IMR-90 (cell line): ENCODE measurements at regions not wholly inside any gene's neighbourhood (a gene's known extent, or its start where the extent isn't known, plus 50 kb on each side); places are given as distances from the start of the nearest gene placed in this dataset.

Experiments used
- ATAC-seq: fragments of 200-7000 bp; cut with Tn5 transposase; 2 replicates; pipeline ENCODE4 v1.9.1; 2020; ENCODE audit warnings: low read depth, mild to moderate bottlenecking, moderate library complexity
- BruUV-seq: library from RNA; stranded (reverse); fragments of 400-500 nt; replicated peaks from 2 replicates; lab custom pipeline; 2021; lab: Mats Ljungman, UMichigan
- CTCF ChIA-PET: fragments of 300-600 bp; formaldehyde crosslinking; extraction: SDS; loops from one replicate; lab custom pipeline; 2021; ENCODE audit warnings: antibody characterized with exemption; lab: Yijun Ruan, JAX
- POLR2A ChIA-PET: fragments of 300-600 bp; sonication (Branson Sonifier 250); formaldehyde crosslinking; loops from one replicate; lab custom pipeline; 2022; ENCODE audit warnings: antibody characterized with exemption; ENCODE audit not compliant: unreplicated experiment; lab: Charles Lee
- DNase-seq: peaks from one replicate; pipeline ENCODE4 v3.0.0; 2013
- H2AFZ ChIP-seq: replicated peaks from 2 replicates; pipeline ENCODE3; 2013; ENCODE audit warnings: low read length, mild to moderate bottlenecking; ENCODE audit not compliant: poor library complexity
- H2AK5ac ChIP-seq: 2 replicates; pipeline ENCODE4 v1.6.1; 2013; ENCODE audit warnings: low read depth, low read length, inconsistent platforms
- H2AK9ac ChIP-seq: replicated peaks from 2 replicates; pipeline ENCODE3; 2013; ENCODE audit warnings: mild to moderate bottlenecking, low read depth, low read length, moderate library complexity; ENCODE audit not compliant: poor library complexity
- H2BK120ac ChIP-seq: 2 replicates; pipeline ENCODE4 v1.6.1; 2013; ENCODE audit warnings: low read depth, low read length, inconsistent platforms
- H2BK15ac ChIP-seq: 3 replicates; pipeline ENCODE4 v1.6.1; 2013; ENCODE audit warnings: low read depth, low read length, inconsistent platforms
- H2BK20ac ChIP-seq: 2 replicates; pipeline ENCODE4 v1.6.1; 2013; ENCODE audit warnings: low read depth, mild to moderate bottlenecking, inconsistent platforms, low read length, moderate library complexity
- H2BK5ac ChIP-seq: 2 replicates; pipeline ENCODE4 v1.6.1; 2013; ENCODE audit warnings: mild to moderate bottlenecking, low read depth, low read length, inconsistent platforms; ENCODE audit not compliant: poor library complexity, severe bottlenecking
- H3K14ac ChIP-seq: replicated peaks from 2 replicates; pipeline ENCODE4 v1.6.1; 2013; ENCODE audit warnings: low read depth, low read length, inconsistent platforms
- H3K18ac ChIP-seq: 2 replicates; pipeline ENCODE4 v1.6.1; 2013; ENCODE audit warnings: low read depth, low read length, control low read depth
- H3K23ac ChIP-seq: 2 replicates; pipeline ENCODE4 v1.6.1; 2013; ENCODE audit warnings: low read depth, low read length, inconsistent platforms
- H3K27ac ChIP-seq: 2 replicates; pipeline ENCODE4 v1.5.1; 2013; ENCODE audit warnings: mild to moderate bottlenecking, control low read depth, low read length; ENCODE audit not compliant: insufficient read depth
- H3K27me3 ChIP-seq: 2 replicates; pipeline ENCODE4 v1.6.1; 2013; ENCODE audit warnings: low read length; ENCODE audit not compliant: control insufficient read depth, insufficient read depth
- H3K36me3 ChIP-seq: 2 replicates; pipeline ENCODE4 v1.6.1; 2013; ENCODE audit warnings: low read length, mixed read lengths; ENCODE audit not compliant: control insufficient read depth, insufficient read depth
- H3K4ac ChIP-seq: 2 replicates; pipeline ENCODE4 v1.6.1; 2013; ENCODE audit warnings: low read depth, low read length, inconsistent platforms
- H3K4me1 ChIP-seq: 2 replicates; pipeline ENCODE4 v1.6.1; 2013; ENCODE audit warnings: low read length, mixed read lengths; ENCODE audit not compliant: control insufficient read depth, insufficient read depth
- H3K4me2 ChIP-seq: 2 replicates; pipeline ENCODE4 v1.6.1; 2013; ENCODE audit warnings: low read depth, mild to moderate bottlenecking, control low read depth, low read length, moderate library complexity
- H3K4me3 ChIP-seq: 2 replicates; pipeline ENCODE4 v1.5.1; 2013; ENCODE audit warnings: low read depth, mild to moderate bottlenecking, control low read depth, low read length, moderate library complexity; ENCODE audit not compliant: insufficient read depth
- H3K56ac ChIP-seq: 2 replicates; pipeline ENCODE4 v1.6.1; 2013; ENCODE audit warnings: low read length, inconsistent platforms; ENCODE audit not compliant: insufficient read depth; ENCODE audit errors: extremely low read depth
- H3K79me1 ChIP-seq, 2 experiments: 2 replicates each; pipeline ENCODE4 v1.6.1; 2013; ENCODE audit warnings: low read length in 2 of 2, inconsistent platforms in 1 of 2, low read depth in 1 of 2
- H3K9ac ChIP-seq: 2 replicates; pipeline ENCODE4 v1.6.1; 2013; ENCODE audit warnings: low read depth, low read length, control low read depth
- H3K9me1 ChIP-seq: 2 replicates; pipeline ENCODE4 v1.6.1; 2013; ENCODE audit warnings: low read length, inconsistent platforms; ENCODE audit not compliant: insufficient read depth
- H3K9me3 ChIP-seq: 2 replicates; pipeline ENCODE4 v1.6.1; 2013; ENCODE audit warnings: low read length; ENCODE audit not compliant: control insufficient read depth, insufficient read depth
- H4K20me1 ChIP-seq: 2 replicates; pipeline ENCODE4 v1.6.1; 2013; ENCODE audit warnings: low read length, inconsistent platforms; ENCODE audit not compliant: insufficient read depth
- H4K5ac ChIP-seq: 2 replicates; pipeline ENCODE4 v1.6.1; 2013; ENCODE audit warnings: mild to moderate bottlenecking, low read depth, low read length, control low read depth
- H4K8ac ChIP-seq, 2 experiments: 2 replicates each; pipeline ENCODE4 v1.6.1; 2013; ENCODE audit warnings: low read depth in 2 of 2, low read length in 2 of 2, control low read depth in 1 of 2, inconsistent platforms in 1 of 2
- H4K91ac ChIP-seq: 2 replicates; pipeline ENCODE4 v1.6.1; 2013; ENCODE audit warnings: low read depth, low read length, inconsistent platforms; ENCODE audit not compliant: insufficient read depth
- BHLHE40 ChIP-seq: fragments of 150-350 bp; IDR thresholded peaks from 2 replicates; pipeline ENCODE4 v1.6.1; 2016; ENCODE audit warnings: mild to moderate bottlenecking, low read depth, low read length
- CEBPB ChIP-seq: IDR thresholded peaks from 2 replicates; pipeline ENCODE4 v1.6.1; 2012; ENCODE audit warnings: low read depth, low read length, improper control_type of control experiment
- CHD1 ChIP-seq: IDR thresholded peaks from 2 replicates; pipeline ENCODE4 v1.6.1; 2012; ENCODE audit warnings: low read depth, low read length, improper control_type of control experiment
- FOS ChIP-seq: fragments of 150-350 bp; IDR thresholded peaks from 2 replicates; pipeline ENCODE4 v1.6.1; 2016; ENCODE audit warnings: low read depth, low read length
- MAFK ChIP-seq: IDR thresholded peaks from 2 replicates; pipeline ENCODE4 v1.6.1; 2012; ENCODE audit warnings: low read depth, low read length, improper control_type of control experiment
- MAZ ChIP-seq: IDR thresholded peaks from 2 replicates; pipeline ENCODE4 v1.6.1; 2012; ENCODE audit warnings: low read depth, mild to moderate bottlenecking, low read length, improper control_type of control experiment, moderate library complexity, borderline replicate concordance
- MXI1 ChIP-seq: IDR thresholded peaks from 2 replicates; pipeline ENCODE4 v1.6.1; 2012; ENCODE audit warnings: low read depth, mild to moderate bottlenecking, low read length, moderate library complexity, borderline replicate concordance
- NFE2L2 ChIP-seq: fragments of 150-350 bp; IDR thresholded peaks from 2 replicates; pipeline ENCODE4 v1.6.1; 2016; ENCODE audit warnings: low read depth, mild to moderate bottlenecking, low read length
- POLR2A ChIP-seq: IDR thresholded peaks from 2 replicates; pipeline ENCODE4 v1.6.1; 2012; ENCODE audit warnings: mild to moderate bottlenecking, low read depth, low read length
- RAD21 ChIP-seq: IDR thresholded peaks from 2 replicates; pipeline ENCODE4 v1.6.1; 2012; ENCODE audit warnings: low read length, improper control_type of control experiment
- RCOR1 ChIP-seq: IDR thresholded peaks from 2 replicates; pipeline ENCODE4 v1.6.1; 2012; ENCODE audit warnings: mild to moderate bottlenecking, low read length, improper control_type of control experiment; ENCODE audit not compliant: insufficient replicate concordance
- RFX5 ChIP-seq: IDR thresholded peaks from 2 replicates; pipeline ENCODE4 v1.8.0; 2012; ENCODE audit warnings: low read depth, mild to moderate bottlenecking, low read length, moderate library complexity
- SMC3 ChIP-seq: fragments of 150-350 bp; IDR thresholded peaks from 2 replicates; pipeline ENCODE4 v1.6.1; 2016; ENCODE audit warnings: low read depth, mild to moderate bottlenecking, antibody characterized with exemption, low read length, moderate library complexity
- WGBS, 2 experiments: methylation state at CpG; one replicate each; pipeline versions ENCODE4 v1.1.5 to v1.1.7; 2013; ENCODE audit warnings: missing lambda C conversion rate in 2 of 2; ENCODE audit not compliant: insufficient read length in 1 of 2; ENCODE audit errors: extremely low coverage in 2 of 2; 5-methylcytosine and 5-hydroxymethylcytosine counted together
- dilution Hi-C: fragments of 300-500 bp; cut with HindIII; formaldehyde crosslinking; loops from one replicate; pipeline ENCODE4 v1.14.3; 2018; ENCODE audit warnings: low sequenced_read_pairs; ENCODE audit not compliant: unreplicated experiment
- in situ Hi-C: fragments of 300-500 bp; cut with MboI; formaldehyde crosslinking; loops from 3 replicates; pipeline ENCODE4 v1.14.3; 2019; ENCODE audit warnings: low sequenced_read_pairs, inconsistent platforms, mixed read lengths
- intact Hi-C: fragments of 100-400 bp; cut with micrococcal nuclease; formaldehyde crosslinking; loops from 2 replicates; pipeline ENCODE4 v1.10.0; 2022
- TF ChIP-seq, protein P1 (sequence below): conservative IDR thresholded peaks from 2 replicates; pipeline ENCODE4 v1.5.1; 2012; ENCODE audit warnings: mild to moderate bottlenecking, low read depth, low read length, improper control_type of control experiment
- TF ChIP-seq, protein P2 (sequence below): fragments of 150-350 bp; IDR thresholded peaks from 2 replicates; pipeline ENCODE4 v1.6.1; 2016; ENCODE audit warnings: low read depth, mild to moderate bottlenecking, low read length, moderate library complexity, borderline replicate concordance
- TF ChIP-seq, protein P3 (sequence below): fragments of 150-350 bp; IDR thresholded peaks from 2 replicates; pipeline ENCODE4 v1.6.1; 2017; ENCODE audit warnings: mild to moderate bottlenecking, antibody characterized with exemption, low read length, low read depth

DNA sequence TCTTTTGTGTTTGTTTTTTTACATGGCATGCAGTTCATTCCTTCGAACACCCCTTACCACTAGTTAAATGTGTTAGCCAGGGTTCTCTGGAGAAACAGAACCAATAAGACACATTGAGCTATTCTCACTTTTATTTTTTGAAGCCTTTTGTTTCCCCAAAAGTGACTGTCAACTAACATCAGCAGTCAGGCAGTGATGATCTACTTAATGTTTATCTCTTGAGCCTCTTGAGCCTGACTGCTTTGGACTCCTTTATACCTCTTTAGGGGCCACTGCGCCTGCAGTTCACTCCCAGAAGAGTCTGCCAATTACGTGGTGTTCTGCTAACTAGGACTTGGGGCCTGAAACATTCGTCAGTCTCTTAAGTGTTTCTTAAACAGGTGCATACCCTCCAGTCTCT is 163.7 kb upstream of the FLRT2 start:
- Histone ChIP-seq H2BK20ac (no peak overlapping the region), H3K9me3 (no peaks in the 10 kb centered on the region), H3K36me3 (no peaks in the 10 kb centered on the region), H3K18ac (no peak overlapping the region), H3K56ac (no peak overlapping the region), H2BK5ac (no peak overlapping the region), H4K5ac (no peak overlapping the region), H3K14ac (no peak overlapping the region), H3K4me3 (no peak overlapping the region), H3K4me2 (no peak overlapping the region), H3K9me1 (no peaks in the 10 kb centered on the region), H3K23ac (no peak overlapping the region), H3K9ac (no peak overlapping the region), H3K79me1 (no peaks in the 10 kb centered on the region), H3K4ac (no peak overlapping the region), H3K4me1 (no peaks in the 10 kb centered on the region), H4K91ac (no peak overlapping the region), H2AFZ (no peak overlapping the region), H2AK5ac (no peak overlapping the region), H2BK120ac (no peak overlapping the region), H3K27ac (no peak overlapping the region), H4K20me1 (no peaks in the 10 kb centered on the region), H3K27me3 (no peaks in the 10 kb centered on the region), H2AK9ac (no peak overlapping the region), H2BK15ac (no peak overlapping the region), H4K8ac (no peak overlapping the region)
- TF ChIP-seq NFE2L2: no peak
- TF ChIP-seq BHLHE40: no peak
- TF ChIP-seq CHD1: no peak
- TF ChIP-seq RCOR1: no peak
- TF ChIP-seq SMC3: no peak
- TF ChIP-seq MXI1: no peak
- TF ChIP-seq, protein P1, sequence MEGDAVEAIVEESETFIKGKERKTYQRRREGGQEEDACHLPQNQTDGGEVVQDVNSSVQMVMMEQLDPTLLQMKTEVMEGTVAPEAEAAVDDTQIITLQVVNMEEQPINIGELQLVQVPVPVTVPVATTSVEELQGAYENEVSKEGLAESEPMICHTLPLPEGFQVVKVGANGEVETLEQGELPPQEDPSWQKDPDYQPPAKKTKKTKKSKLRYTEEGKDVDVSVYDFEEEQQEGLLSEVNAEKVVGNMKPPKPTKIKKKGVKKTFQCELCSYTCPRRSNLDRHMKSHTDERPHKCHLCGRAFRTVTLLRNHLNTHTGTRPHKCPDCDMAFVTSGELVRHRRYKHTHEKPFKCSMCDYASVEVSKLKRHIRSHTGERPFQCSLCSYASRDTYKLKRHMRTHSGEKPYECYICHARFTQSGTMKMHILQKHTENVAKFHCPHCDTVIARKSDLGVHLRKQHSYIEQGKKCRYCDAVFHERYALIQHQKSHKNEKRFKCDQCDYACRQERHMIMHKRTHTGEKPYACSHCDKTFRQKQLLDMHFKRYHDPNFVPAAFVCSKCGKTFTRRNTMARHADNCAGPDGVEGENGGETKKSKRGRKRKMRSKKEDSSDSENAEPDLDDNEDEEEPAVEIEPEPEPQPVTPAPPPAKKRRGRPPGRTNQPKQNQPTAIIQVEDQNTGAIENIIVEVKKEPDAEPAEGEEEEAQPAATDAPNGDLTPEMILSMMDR: no peak
- no peak for TF ChIP-seq POLR2A
- no peak for TF ChIP-seq MAFK
- TF ChIP-seq, protein P2, sequence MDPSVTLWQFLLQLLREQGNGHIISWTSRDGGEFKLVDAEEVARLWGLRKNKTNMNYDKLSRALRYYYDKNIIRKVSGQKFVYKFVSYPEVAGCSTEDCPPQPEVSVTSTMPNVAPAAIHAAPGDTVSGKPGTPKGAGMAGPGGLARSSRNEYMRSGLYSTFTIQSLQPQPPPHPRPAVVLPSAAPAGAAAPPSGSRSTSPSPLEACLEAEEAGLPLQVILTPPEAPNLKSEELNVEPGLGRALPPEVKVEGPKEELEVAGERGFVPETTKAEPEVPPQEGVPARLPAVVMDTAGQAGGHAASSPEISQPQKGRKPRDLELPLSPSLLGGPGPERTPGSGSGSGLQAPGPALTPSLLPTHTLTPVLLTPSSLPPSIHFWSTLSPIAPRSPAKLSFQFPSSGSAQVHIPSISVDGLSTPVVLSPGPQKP: no peak
- no peak for TF ChIP-seq RFX5
- TF ChIP-seq MAZ: no peak
- TF ChIP-seq CEBPB: no peak
- TF ChIP-seq, protein P3, sequence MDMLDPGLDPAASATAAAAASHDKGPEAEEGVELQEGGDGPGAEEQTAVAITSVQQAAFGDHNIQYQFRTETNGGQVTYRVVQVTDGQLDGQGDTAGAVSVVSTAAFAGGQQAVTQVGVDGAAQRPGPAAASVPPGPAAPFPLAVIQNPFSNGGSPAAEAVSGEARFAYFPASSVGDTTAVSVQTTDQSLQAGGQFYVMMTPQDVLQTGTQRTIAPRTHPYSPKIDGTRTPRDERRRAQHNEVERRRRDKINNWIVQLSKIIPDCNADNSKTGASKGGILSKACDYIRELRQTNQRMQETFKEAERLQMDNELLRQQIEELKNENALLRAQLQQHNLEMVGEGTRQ: no peak
- TF ChIP-seq RAD21: no peak
- no peak for TF ChIP-seq FOS
- 83% methylated on average over 1 of the region's 4 CpGs; no CpG with 5 or more reads in 1 of the 2 experiments for WGBS, 2 experiments
- in situ Hi-C loops (no loop called here), dilution Hi-C loops (no loop called here), intact Hi-C loops (no loop called here)
- no TSS peak for BruUV-seq
- no peak for DNase-seq
- POLR2A ChIA-PET: no interaction called here
- no peak for ATAC-seq
- CTCF ChIA-PET: no interaction called here
